COLO668 (cell line): ENCODE measurements at regions not wholly inside any gene's neighbourhood (a gene's known extent, or its start where the extent isn't known, plus 50 kb on each side); places are given as distances from the start of the nearest gene placed in this dataset.
A peak's percentile ranks its signal among the peaks of the same experiment; 100 is the strongest.

Experiments
- DNase-seq: peaks from one replicate; lab custom pipeline; 2025; ENCODE audit not compliant: unreplicated experiment; lab: John Stamatoyannopoulos, UW

DNA sequence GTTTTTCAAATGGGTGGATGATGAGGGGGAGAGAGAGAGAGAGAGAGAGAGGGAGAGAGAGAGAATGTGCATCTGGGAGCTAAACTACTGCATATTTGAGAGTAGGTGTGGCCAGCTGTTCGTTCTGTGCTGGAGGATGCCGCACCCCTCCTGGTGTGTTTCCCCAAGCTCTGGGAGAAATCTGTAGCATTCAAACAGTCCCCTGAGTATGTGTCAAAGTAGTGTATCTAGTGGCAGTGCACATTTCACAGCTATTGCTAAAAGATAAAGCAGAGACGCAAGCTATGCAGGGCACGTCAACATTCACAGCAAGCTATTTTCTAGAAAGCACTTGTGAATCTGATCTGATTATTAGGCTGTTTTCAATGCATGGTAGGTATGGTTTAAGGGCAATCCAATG, 83.5 kb upstream of the LIMCH1 start:
- peak; percentile 34 for DNase-seq

DNA sequence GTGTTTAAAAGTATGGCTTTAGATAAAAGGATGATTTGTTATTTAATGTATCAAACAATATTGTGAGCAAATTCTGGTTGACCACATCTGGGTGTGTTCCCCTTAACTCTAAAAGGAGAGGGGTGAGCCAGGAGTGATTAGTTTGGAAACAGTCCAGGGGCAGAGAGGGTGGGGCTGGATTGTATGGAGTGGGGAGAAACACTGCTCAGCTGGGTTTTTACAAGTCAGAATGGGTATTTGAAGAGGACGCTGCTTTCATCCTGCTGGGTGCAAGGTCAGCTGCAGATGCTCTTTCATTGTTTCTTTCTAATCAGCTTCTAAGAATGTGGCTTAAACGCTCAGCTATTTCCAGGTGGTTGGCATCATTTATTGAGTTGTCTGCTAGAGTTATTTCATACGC, 82.8 kb upstream of the LIMCH1 start:
- DNase-seq = peak; percentile 40

DNA sequence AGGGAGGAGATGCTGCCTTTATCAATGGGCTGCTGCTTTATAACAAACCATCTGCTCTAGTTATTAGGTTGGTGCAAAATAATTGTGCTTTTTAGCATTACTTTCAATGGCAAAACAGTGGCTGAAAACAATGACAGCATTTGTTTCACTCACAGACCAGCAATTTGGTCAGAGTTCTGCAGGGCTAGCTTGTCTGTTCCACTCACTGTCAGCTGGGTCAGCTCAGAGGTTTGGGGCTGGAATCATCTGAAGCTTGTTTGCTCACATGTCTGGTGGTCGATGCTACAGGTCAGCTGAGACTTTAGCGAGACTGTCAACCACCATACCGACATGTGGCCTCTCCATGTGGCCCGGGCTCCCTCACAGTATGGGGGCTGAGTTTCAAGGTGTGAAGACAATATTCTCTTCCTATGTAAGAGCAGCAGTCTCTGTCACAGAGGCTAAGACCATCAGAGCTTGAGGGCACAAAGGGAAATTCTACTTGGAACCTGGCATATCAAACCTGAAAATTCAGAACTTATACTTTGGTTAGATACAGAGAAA, 81.3 kb upstream of the LIMCH1 start:
- DNase-seq = no peak

DNA sequence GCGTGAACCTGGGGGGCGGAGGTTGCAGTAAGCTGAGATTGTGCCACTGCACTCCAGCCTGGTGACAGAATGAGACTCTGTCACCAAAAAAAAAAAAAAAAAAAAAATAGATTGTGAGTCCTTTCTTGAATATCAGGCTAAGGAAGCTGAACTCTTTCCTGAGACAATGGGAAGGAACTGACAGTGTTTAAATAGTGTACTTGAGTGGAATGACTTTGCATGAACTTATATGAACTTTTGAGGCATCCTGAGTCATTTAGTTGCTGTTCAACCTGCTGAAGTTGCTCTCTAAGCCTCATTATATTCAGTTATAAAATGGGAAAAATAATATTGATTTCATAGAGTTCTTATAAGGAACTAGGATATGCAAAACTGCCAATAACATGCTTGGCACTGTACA, 79.3 kb upstream of the LIMCH1 start:
- DNase-seq = no peak

DNA sequence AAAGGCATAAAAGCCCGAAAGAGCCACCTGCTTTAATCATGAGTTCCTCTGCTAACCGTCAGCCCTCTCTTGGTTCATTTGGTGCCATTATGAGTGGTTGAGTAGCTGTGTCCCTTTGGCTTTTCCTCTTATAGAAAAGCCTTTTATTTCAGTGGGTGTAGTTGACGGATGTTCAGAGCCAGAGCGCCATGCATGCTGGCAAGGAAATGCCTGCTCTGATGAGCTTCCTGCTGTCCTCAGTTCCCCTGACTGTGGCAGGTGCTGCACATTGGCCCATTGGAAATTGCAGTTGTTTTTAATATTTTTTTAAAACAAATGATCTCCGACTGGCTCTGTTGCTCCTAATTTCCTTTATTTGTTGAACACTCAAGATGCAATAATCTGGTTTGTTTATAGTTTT, 77.3 kb upstream of the LIMCH1 start:
- no peak for DNase-seq

DNA sequence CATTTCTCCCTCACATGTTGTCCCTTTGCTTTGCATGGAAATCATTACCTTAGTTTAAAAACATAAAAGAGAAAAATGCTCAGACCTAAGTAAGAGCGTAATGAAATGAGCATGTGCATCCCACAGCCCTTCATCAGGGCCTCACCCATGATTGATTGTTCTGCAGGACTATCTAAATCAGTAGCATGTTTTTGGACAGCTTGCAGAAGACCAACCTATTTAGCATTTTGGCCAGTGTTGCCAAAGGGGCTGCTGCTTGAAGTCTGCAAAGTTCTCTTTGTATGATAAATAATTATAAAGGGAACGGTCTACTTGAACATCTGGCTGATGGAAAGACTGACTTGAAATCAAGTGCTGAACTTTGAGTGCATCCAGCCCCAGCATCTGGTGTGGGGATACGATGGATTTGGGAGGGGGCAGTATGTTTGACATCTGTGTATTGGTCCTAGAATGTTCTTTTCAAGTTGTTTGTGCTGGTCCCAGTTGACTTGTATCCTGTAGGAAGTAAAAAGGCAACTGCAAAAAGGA, 76.1 kb upstream of the LIMCH1 start:
- DNase-seq = no peak

DNA sequence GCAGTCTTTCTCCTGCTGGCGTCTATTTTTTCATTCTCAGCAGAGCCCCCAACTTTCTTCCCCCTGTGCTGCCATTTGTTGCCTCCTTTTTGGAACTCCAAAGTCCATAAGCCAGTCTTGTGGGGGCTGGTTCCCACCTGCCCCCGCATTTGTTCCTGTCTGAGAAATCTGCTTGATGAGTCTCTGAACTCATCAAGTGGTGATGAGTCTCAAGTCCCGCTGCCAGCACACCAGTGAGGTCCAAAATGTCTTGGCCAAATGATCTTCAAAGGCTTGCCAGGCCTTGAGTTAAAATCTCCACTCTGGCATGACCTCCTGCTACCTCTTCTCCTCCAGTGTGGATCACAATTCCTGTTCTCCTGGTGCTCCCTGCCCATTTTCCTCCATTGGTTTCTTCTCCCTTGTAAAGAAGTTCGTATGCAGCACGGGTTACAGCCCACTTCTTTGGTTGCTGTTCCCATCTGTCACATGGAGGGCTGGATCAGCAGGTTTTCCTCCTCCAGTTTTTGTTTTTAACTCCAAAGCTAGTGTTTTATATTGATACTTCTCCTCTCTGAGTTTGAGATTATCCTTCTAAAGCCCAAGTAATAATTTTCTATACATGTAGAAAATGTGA, 72.7 kb upstream of the LIMCH1 start:
- DNase-seq = no peak

DNA sequence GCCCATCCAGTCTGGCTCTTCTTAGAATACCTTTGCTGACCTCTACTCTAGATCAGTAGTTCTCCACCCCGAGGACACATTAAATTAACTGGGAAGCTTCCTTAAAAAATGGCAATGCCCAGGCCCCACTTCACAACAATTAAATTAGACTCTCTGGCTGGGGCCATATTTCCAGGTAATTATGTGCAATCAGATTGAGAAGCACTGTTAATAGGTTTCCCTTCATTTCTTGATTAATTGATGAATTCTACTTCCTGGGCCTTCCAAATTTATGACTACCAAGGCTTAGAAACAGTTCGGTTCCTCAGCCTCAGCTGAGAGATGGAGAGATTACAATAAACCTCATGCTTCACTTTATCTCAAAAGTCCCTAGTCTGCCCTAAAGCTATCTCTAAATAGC, 71.7 kb upstream of the LIMCH1 start:
- no peak for DNase-seq

DNA sequence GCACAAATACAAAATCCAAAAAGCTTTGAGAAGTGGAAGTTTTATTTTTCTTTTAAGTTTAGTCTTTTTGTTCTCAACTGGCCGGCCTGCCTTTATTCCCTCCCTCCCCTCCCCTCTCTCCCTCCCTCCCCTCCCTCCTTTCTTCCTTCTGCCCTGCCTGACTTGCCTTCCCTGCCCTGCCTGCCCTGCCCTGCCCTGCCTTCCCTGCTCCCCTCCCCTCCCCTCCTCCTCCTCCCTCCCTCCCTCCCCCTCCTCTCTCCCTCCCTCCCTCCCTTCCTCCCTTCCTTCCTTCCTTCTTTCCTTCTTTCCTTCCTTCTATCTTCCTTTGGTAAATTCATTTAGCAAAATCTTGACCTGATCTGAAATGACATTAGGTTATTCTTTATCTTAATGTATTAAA, 69.8 kb upstream of the LIMCH1 start:
- DNase-seq = no peak

DNA sequence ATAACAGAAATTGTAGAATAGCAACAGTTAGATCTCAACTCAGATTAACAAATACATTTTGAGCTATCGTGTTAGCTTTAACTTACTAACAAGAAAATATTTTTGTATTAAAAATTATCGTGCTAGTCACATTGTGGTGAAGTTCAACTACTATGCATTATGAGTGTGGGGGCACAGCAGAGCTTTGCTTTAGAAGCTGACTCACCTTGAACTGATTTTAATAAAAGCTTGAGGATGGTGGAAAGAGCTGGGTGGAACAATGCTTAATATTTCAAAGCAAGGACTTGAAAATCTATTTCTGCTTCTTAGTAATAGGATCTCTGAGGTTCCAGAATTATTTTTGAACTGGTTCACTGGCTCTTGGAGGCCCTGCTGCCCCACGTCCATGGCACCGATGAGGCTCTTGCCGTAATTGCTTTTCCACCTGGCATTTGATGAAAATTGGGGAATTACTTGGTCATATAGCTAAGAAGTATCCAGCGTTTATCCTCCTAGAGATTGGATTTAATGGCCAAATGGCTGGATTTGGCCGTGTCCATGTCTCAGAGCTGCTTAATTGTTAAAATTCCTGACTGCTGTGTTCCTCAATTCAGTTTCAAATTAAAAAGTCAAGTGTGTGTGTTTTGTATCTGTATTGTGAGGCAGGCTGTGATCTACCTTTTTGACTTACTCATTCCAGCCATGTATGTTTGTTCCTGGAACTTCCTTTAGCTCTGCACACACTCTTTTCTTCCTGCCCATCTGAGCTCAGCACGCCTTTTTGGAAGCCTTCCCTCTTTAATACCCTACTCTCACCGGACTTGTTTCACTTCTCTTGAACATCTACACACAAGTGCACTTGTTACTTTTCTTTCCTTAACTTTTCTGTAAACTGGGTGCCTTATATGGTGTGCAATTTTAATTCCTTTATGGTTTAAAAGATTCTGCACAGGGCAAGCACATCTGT, 66.6 kb upstream of the LIMCH1 start:
- no peak for DNase-seq

DNA sequence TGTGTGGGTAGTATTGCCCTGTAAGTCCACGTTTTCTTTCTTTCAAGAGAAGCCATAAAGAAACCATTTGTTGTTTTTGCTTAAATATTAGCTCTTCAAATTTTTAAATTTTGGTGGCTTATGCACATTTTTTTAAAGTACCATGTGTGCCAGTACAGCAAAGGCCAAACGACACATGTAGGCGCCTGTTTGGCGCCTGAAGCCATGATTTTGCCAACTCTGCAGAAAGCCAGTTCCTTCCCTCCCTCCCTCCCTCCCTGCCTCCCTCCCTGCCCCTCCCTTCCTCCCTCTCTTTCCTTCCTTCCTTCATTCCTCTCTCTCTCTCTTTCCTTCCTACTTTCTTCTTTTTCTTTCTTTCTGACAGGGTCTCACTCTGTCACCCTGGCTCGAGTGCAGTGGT, 65.9 kb upstream of the LIMCH1 start:
- no peak for DNase-seq

DNA sequence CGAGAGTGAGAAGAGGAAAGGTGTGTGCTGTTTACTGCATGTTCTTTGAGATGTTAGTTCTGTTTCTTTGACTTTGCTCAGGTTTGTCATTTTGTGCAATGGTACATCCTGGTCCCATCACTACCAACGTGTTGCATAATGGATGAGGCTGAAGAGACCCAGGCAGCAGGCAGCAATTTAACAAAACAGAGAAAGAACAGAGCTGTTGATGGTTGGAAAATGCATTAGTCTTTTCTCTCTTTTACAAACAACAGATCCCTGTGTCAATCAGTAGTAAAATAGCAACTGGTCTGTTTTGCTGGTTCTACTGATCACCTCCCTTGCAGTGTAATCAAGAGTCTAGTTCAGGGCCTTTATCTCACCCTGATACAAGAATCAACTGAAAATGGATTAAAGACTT, 64.8 kb upstream of the LIMCH1 start:
- DNase-seq = no peak

DNA sequence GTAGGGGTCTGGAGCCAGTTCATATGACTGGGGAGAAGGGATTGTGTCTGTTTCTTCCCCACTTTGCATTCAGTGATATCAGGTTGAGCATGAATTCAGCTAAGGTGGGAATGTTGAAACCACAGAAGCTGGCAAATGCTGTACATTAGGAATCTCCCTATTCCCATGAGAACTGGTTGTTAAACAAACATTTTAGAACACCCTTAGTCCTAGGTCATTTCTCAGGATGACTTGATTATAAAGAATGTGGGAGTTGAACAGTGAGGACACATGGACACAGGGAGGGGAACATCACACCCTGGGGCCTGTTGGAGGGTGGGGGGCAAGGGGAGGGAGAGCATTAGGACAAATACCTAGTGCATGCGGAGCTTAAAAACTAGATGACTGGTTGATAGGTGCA, 62.6 kb upstream of the LIMCH1 start:
- no peak for DNase-seq

DNA sequence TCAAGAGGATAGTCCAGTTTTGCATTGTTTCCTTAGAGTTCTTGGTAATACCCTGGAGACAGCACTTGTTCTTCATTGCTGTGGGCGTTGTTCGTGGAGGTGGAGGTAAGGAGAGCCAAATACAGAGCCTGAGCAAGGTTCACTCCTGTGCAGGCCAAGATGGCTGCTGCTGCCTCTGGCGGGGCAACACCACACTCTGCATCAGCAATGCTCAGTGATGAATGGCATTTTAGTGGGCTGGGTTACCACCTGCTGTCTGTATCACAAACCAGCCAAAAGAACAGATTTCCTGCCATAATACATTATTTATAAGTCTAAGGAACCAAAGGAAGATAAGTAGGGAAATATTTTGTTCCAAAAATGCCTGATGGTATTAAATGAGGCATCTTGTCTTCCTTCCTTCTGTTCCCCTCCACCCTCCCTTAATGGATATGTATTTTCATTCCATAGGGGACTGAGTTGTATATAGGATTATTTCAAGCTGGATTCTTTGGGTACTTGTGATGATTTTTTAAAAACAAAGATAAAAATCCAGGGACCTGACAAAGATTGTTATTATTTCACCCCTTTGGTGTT, 61.6 kb upstream of the LIMCH1 start:
- DNase-seq = no peak

DNA sequence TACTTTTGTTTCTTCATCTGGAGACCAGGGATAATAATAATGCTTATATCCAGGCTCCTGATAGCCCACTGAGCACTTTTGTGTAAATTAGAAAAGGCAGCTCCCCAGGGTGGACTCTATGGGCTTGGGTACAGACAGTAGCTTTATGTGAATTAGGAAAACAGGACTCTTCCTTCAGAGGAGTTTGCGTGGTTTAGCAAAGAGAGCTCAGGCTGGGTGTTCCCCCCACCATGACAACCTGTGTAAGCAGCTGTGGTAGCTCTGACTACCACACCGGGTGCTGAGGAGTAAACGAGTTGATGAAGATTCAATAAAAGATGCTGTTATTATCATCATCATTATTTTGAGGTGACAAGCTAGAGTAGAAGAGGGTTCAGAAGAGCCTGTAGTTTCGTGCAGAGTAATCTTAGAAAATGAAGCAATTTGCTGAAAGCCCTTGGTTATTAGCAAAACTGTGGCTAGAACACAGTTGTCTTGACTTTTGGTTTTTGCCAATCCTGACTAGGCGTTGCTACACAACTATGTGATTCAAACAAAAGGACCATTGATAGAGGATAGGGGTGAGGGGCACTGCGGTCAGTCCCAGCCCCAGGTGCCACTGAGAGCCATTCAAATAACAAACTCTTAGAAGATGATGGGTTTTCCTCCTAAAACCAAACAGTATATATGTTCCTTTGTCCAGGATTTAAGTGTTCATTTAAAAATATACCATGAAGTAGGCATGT, 60.6 kb upstream of the LIMCH1 start:
- DNase-seq = no peak

DNA sequence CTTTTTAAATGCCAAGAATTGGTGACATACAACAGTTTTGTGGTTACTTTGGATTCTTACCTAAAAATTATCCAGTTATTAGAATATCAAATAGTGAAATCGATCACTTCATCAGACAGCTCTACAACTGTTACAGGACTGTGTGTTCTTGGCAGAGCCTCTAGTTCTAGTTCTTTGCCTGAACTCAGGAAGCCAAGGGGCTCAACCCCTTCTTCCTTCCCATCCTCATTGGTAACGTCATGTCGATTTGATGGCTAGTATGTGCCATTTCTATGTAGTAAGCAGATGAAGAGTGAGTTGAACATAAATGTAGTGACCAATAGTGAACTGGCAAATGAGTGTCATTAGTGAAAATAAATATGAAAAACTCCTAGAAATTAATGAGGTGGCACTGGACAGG, 59.4 kb upstream of the LIMCH1 start:
- DNase-seq = no peak

DNA sequence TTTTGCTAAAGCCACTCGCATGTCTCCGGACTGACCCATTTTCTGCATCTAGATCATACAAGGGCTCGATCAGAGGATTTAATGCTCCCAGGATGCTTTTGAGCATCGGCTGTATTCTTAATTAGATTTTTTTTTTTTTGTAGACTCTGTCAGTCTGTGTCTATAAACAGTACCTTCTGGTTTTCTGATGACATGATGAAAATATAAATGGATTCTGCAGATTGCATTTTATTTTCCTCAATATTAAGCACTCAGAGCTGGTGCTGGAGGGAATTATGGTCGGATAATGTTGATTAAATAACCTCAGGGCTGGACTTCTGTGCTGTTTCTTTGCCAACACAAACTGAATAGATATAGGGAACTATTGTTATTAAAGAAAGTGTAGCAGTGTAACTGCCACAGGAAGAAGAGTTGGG, 57.1 kb upstream of the LIMCH1 start:
- no peak for DNase-seq

DNA sequence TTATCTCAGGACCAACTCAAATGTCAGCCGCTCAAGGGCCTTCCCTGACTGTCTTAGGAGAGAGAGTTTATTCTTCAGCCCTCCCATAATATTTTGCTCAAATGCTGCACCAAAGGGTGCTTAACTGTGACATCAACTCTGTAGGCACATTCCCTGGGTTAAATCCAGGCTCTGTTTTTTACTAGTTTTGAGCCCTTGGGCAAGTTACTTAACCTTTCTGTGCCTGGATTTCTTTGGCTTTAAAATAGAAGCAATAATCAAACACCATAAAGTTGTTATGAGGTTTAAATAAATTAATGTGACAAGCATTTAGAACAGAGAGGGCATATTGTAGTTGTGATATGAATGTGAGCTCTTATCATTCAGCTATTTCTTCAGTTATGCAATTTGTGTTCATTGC, 54.2 kb upstream of the LIMCH1 start:
- DNase-seq = no peak

DNA sequence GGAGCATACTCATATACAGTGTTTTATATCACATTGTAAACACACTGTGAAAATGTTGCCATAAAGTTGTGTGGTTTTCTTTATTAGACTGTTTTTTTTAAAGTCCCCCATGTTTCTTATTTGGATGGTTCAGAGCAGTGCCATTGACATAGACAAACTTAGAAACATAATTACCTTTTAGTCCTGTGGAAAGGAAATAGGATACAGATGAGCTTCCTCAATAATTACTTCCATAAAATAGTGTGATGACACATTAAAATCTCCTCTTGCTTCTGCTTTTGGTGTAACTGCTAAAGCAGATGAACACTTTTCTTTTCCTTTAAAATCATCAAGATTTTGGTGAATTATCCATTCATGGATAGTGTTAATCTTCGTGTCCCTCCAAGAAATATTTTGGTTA, 52.9 kb upstream of the LIMCH1 start:
- no peak for DNase-seq

DNA sequence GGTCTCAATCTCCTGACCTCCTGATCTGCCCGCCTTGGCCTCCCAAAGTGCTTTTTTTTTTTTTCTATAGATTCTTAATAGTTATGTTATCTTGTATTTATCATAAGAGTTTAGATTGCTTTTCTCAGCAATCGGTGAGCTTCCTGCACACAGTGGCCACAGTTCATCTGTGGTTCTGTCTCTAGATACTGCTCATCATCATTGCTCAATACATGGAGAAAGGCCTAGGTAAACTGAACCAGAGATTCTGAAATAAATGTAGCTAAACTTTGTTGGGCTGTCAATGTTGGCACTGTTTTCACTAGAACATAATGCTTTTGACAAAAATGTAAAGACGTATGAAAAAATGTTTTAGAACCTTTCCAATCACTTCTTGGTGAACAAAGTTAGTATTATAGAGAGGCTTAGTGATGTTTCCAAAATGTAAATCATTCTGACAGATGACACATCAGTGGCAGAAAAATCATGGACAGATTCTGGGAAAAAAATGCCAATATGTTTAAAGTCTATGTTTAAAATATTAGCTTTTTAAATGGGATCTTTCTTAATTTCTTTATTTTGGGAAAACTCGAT, 50.0 kb upstream of the LIMCH1 start:
- no peak for DNase-seq
